ENCODE measurements at regions not wholly inside any gene's neighbourhood (a gene's known extent, or its start where the extent isn't known, plus 50 kb on each side); places are given as distances from the start of the nearest gene placed in this dataset.

DNA sequence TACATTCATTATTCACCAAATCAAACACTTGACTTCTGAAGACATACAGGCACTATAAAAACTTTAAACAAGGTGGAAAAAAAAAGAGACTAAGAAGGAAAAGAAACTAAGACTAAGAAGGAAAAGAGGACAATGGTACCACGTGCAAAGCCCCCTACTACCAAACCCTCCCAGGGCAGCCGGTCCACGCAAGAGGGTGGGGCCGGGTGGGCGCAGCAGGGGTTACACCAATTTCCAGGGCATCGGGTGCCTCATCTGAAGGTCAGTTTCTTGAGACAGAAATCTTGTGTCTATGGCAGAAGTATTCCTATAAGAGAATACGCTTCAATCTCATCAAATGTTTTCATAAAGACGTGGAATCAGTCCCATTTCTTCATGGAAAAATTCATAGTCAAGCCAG, 131.5 kb downstream of the NUFIP1 start:
- Histone ChIP-seq H3K9ac (ENCODE audit: low read length) (no peak overlapping the region), H4K20me1 (ENCODE audit: insufficient read depth, low read length) (no peaks in the 10 kb centered on the region), H3K27ac (ENCODE audit: low read length) (no peak overlapping the region), H3K4me2 (ENCODE audit: low read length) (no peak overlapping the region), H3K79me2 (ENCODE audit: low read length) (no peaks in the 10 kb centered on the region), H3K9me3 (ENCODE audit: insufficient read depth, low read length) (no peaks in the 10 kb centered on the region), H3K4me3 (ENCODE audit: low read length) (no peak overlapping the region), H3K36me3 (replicated peaks; ENCODE audit: low read depth, low read length) (no peaks in the 10 kb centered on the region), H3K4me1 (ENCODE audit: low read length) (no peaks in the 10 kb centered on the region; the same call in 1 of the 2 replicates), H2AFZ (ENCODE audit: low read depth, low read length) (no peak overlapping the region), H3K27me3 (ENCODE audit: low read depth, low read length) (peaks cover 34% of the 10 kb centered on the region)
- TF ChIP-seq EZH2phosphoT487 (IDR thresholded peaks at IDR 0.05; ENCODE audit: low read depth): no peak
- no peak for TF ChIP-seq CTCF (IDR thresholded peaks at IDR 0.05; ENCODE audit: low read depth, low read length)

DNA sequence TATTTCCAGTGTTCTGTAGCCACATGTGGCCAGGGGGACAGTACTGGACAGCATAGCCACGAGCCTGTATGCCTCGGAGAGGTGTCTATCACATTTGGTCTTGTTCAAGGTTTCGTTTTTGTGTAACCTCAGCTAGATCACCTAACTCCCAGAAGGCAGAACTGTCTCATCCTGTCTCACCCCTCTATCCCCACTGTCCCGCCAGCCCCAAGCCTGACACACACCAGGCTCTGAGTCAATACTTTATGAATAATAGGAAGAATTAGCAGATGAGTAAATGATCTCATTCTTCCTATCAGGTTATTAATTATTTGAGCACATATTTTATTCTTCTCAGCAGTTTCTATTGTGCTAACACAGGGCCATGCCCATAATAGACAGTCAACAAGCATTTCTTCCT, 132.2 kb downstream of the NUFIP1 start:
- Histone ChIP-seq H3K4me3 (ENCODE audit: low read length) (no peak overlapping the region), H4K20me1 (ENCODE audit: insufficient read depth, low read length) (no peaks in the 10 kb centered on the region), H3K79me2 (ENCODE audit: low read length) (no peaks in the 10 kb centered on the region), H2AFZ (ENCODE audit: low read depth, low read length) (no peak overlapping the region), H3K9me3 (ENCODE audit: insufficient read depth, low read length) (no peaks in the 10 kb centered on the region), H3K9ac (ENCODE audit: low read length) (no peak overlapping the region), H3K4me1 (ENCODE audit: low read length) (peaks cover 5% of the 10 kb centered on the region; the same call in 1 of the 2 replicates), H3K27me3 (ENCODE audit: low read depth, low read length) (peaks cover 34% of the 10 kb centered on the region), H3K36me3 (replicated peaks; ENCODE audit: low read depth, low read length) (no peaks in the 10 kb centered on the region), H3K4me2 (ENCODE audit: low read length) (no peak overlapping the region), H3K27ac (ENCODE audit: low read length) (no peak overlapping the region)
- TF ChIP-seq CTCF (IDR thresholded peaks at IDR 0.05; ENCODE audit: low read depth, low read length) (no peak), EZH2phosphoT487 (IDR thresholded peaks at IDR 0.05; ENCODE audit: low read depth) (no peak)

DNA sequence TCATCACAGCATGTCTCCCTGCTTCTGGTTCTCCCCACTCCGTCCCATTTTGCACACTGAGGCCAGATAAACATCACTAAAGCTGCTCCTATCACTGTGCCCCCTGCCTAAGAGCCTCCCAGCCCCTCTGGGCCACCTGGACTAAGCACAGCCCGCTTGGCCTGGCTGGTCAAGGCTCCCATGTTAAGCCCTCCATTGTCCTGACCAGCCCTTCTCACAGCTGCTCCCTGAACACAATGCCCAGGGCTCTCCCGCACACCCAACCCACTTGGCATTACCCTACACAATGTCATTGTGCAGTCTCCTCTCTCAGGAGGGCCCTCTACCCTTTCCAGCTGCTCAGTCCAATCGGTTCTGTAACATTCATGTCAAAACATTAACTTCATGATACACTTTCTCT, 133.4 kb downstream of the NUFIP1 start:
- H3K79me2 ChIP-seq (ENCODE audit: low read length): no peaks in the 10 kb centered on the region
- H3K27me3 ChIP-seq (ENCODE audit: low read depth, low read length): peaks cover 34% of the 10 kb centered on the region
- H3K9ac ChIP-seq (ENCODE audit: low read length): no peak overlapping the region
- no peaks in the 10 kb centered on the region for H3K36me3 ChIP-seq (replicated peaks; ENCODE audit: low read depth, low read length)
- H3K27ac ChIP-seq (ENCODE audit: low read length): no peak overlapping the region
- TF ChIP-seq CTCF (IDR thresholded peaks at IDR 0.05; ENCODE audit: low read depth, low read length) (no peak), EZH2phosphoT487 (IDR thresholded peaks at IDR 0.05; ENCODE audit: low read depth) (no peak)
- H3K9me3 ChIP-seq (ENCODE audit: insufficient read depth, low read length): no peaks in the 10 kb centered on the region
- H3K4me3 ChIP-seq (ENCODE audit: low read length): no peak overlapping the region
- H4K20me1 ChIP-seq (ENCODE audit: insufficient read depth, low read length): no peaks in the 10 kb centered on the region
- H2AFZ ChIP-seq (ENCODE audit: low read depth, low read length): no peak overlapping the region
- no peak overlapping the region for H3K4me2 ChIP-seq (ENCODE audit: low read length)
- peaks cover 5% of the 10 kb centered on the region; the same call in 1 of the 2 replicates for H3K4me1 ChIP-seq (ENCODE audit: low read length)

GRCh38 chr13:44854313-44855060, 134.8 kb downstream of the NUFIP1 start:
- Histone ChIP-seq H3K4me2 (ENCODE audit: low read length) (no peak overlapping the region), H3K9ac (ENCODE audit: low read length) (no peak overlapping the region), H2AFZ (ENCODE audit: low read depth, low read length) (no peak overlapping the region), H3K4me1 (ENCODE audit: low read length) (peaks cover 14% of the 10 kb centered on the region), H4K20me1 (ENCODE audit: insufficient read depth, low read length) (no peaks in the 10 kb centered on the region), H3K27me3 (ENCODE audit: low read depth, low read length) (peaks cover 24% of the 10 kb centered on the region), H3K4me3 (ENCODE audit: low read length) (no peak overlapping the region), H3K36me3 (replicated peaks; ENCODE audit: low read depth, low read length) (no peaks in the 10 kb centered on the region), H3K9me3 (ENCODE audit: insufficient read depth, low read length) (no peaks in the 10 kb centered on the region), H3K79me2 (ENCODE audit: low read length) (no peaks in the 10 kb centered on the region), H3K27ac (ENCODE audit: low read length) (no peak overlapping the region)
- TF ChIP-seq EZH2phosphoT487 (IDR thresholded peaks at IDR 0.05; ENCODE audit: low read depth): no peak
- TF ChIP-seq CTCF (IDR thresholded peaks at IDR 0.05; ENCODE audit: low read depth, low read length): no peak
